ENCODE measurements at regions not wholly inside any gene's neighbourhood (a gene's known extent, or its start where the extent isn't known, plus 50 kb on each side); places are given as distances from the start of the nearest gene placed in this dataset.

- DNase-seq (ENCODE audit: extremely low spot score) = no peak
- ChIA-PET POLR2A (no interaction called here), CTCF (no interaction called here)
- no peak for TF ChIP-seq ZNF384 (IDR thresholded peaks at IDR 0.05)
- no peak for TF ChIP-seq NFRKB (IDR thresholded peaks at IDR 0.05)
- no peak for TF ChIP-seq ARNT (IDR thresholded peaks at IDR 0.05)
- no peak for TF ChIP-seq FOXM1 (IDR thresholded peaks at IDR 0.05; ENCODE audit: borderline replicate concordance)
- TF ChIP-seq TARDBP (IDR thresholded peaks at IDR 0.05) = no peak
- TF ChIP-seq FOXA1 (IDR thresholded peaks at IDR 0.05) = no peak
- no peak for TF ChIP-seq SUZ12 (IDR thresholded peaks at IDR 0.05)
- no peak for TF ChIP-seq PKNOX1 (IDR thresholded peaks at IDR 0.05)
- no peak for TF ChIP-seq SP1 (IDR thresholded peaks at IDR 0.05)
- no peak for TF ChIP-seq LEF1 (IDR thresholded peaks at IDR 0.05; ENCODE audit: borderline replicate concordance)
- TF ChIP-seq HDGF (IDR thresholded peaks at IDR 0.05; ENCODE audit: borderline replicate concordance) = no peak
- no peak for TF ChIP-seq FOXK2 (IDR thresholded peaks at IDR 0.05)
- TF ChIP-seq L3MBTL2 (conservative IDR thresholded peaks at IDR 0.05) = no peak
- TF ChIP-seq BHLHE40 (IDR thresholded peaks at IDR 0.05; ENCODE audit: borderline replicate concordance) = no peak
- no peak for TF ChIP-seq CTBP1 (IDR thresholded peaks at IDR 0.05; ENCODE audit: borderline replicate concordance)
- no peak for TF ChIP-seq ELF4 (IDR thresholded peaks at IDR 0.05)
These were observed 444.1 kb downstream of the SOCS6 start for GRCh38 chr18:70732916-70733315.

DNA sequence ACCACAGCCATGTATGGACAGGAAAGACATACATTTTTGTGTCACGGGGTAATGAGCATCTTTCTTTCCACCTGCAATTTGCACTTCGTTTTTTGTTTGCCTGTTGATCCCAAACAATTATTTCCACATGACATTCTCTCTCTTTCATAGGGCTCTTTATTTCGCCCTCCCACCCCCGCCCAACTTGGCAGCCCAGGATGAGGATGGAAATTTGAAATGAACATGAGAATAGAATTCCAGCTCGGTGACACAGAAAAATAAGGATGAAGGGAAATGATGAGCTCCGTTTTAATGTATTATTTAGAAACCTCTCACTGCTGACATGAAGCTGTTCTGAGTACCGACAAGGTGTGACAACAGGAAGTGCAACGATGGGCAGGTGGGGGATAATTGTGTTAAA lies 443.3 kb downstream of the SOCS6 start:
- TF ChIP-seq SUZ12 (IDR thresholded peaks at IDR 0.05) (no peak), BHLHE40 (IDR thresholded peaks at IDR 0.05; ENCODE audit: borderline replicate concordance) (no peak), TARDBP (IDR thresholded peaks at IDR 0.05) (no peak), FOXM1 (IDR thresholded peaks at IDR 0.05; ENCODE audit: borderline replicate concordance) (no peak), FOXK2 (IDR thresholded peaks at IDR 0.05) (no peak), NFRKB (IDR thresholded peaks at IDR 0.05) (no peak), PKNOX1 (IDR thresholded peaks at IDR 0.05) (no peak), SP1 (IDR thresholded peaks at IDR 0.05) (no peak), LEF1 (IDR thresholded peaks at IDR 0.05; ENCODE audit: borderline replicate concordance) (no peak), ZNF384 (IDR thresholded peaks at IDR 0.05) (no peak), ARNT (IDR thresholded peaks at IDR 0.05) (no peak), FOXA1 (IDR thresholded peaks at IDR 0.05) (no peak), CTBP1 (IDR thresholded peaks at IDR 0.05; ENCODE audit: borderline replicate concordance) (no peak), L3MBTL2 (conservative IDR thresholded peaks at IDR 0.05) (no peak), HDGF (IDR thresholded peaks at IDR 0.05; ENCODE audit: borderline replicate concordance) (no peak), ELF4 (IDR thresholded peaks at IDR 0.05) (no peak)

GRCh38 chr18:70720607-70721006 lies 431.8 kb downstream of the SOCS6 start:
- POLR2A ChIA-PET = no interaction called here

More for the DNA sequence above, 443.3 kb downstream of the SOCS6 start:
- POLR2A ChIA-PET = no interaction called here
- no peak for DNase-seq (ENCODE audit: extremely low spot score)
- CTCF ChIA-PET = no interaction called here

DNA sequence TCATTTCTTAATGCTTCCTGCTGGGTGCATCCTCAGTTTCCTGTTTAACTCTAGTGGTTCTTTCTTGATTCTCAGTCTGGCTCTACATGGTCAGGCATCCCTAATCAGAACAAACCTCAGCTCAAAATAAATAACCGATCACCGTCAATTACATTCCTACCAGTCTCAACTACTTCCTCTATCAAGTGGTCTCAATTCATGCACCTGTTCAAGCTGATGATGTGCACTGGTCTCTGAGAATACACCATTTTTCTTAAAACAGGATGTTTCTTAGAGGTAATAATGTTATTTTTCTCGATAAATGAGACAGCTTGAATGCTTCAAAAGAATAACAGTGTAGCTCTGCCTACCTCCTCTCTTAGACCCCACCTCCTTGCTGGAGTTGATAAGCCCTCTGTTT lies 420.9 kb downstream of the SOCS6 start:
- CTCF ChIA-PET = no interaction called here
- TF ChIP-seq FOXK2 (IDR thresholded peaks at IDR 0.05) (no peak), ELF4 (IDR thresholded peaks at IDR 0.05) (no peak), ARNT (IDR thresholded peaks at IDR 0.05) (no peak), CTBP1 (IDR thresholded peaks at IDR 0.05; ENCODE audit: borderline replicate concordance) (no peak)
- POLR2A ChIA-PET = no interaction called here
- no peak for DNase-seq (ENCODE audit: extremely low spot score)

More at GRCh38 chr18:70720607-70721006, 431.8 kb downstream of the SOCS6 start:
- CTCF ChIA-PET = no interaction called here
- no peak for DNase-seq (ENCODE audit: extremely low spot score)
- TF ChIP-seq BHLHE40 (IDR thresholded peaks at IDR 0.05; ENCODE audit: borderline replicate concordance) (no peak), FOXA1 (IDR thresholded peaks at IDR 0.05) (no peak), HDGF (IDR thresholded peaks at IDR 0.05; ENCODE audit: borderline replicate concordance) (no peak), PKNOX1 (IDR thresholded peaks at IDR 0.05) (no peak), NFRKB (IDR thresholded peaks at IDR 0.05) (no peak), FOXK2 (IDR thresholded peaks at IDR 0.05) (no peak), ZNF384 (IDR thresholded peaks at IDR 0.05) (no peak)

GRCh38 chr18:70709144-70709543 lies 420.3 kb downstream of the SOCS6 start:
- CTCF ChIA-PET = no interaction called here
- POLR2A ChIA-PET = no interaction called here
- DNase-seq (ENCODE audit: extremely low spot score) = no peak
- no peak for TF ChIP-seq ZNF384 (IDR thresholded peaks at IDR 0.05)
- TF ChIP-seq ARNT (IDR thresholded peaks at IDR 0.05) = no peak
- no peak for TF ChIP-seq CTBP1 (IDR thresholded peaks at IDR 0.05; ENCODE audit: borderline replicate concordance)
- no peak for TF ChIP-seq SP1 (IDR thresholded peaks at IDR 0.05)
- TF ChIP-seq NFRKB (IDR thresholded peaks at IDR 0.05) = no peak
- TF ChIP-seq LEF1 (IDR thresholded peaks at IDR 0.05; ENCODE audit: borderline replicate concordance) = no peak
- TF ChIP-seq FOXK2 (IDR thresholded peaks at IDR 0.05) = no peak
- no peak for TF ChIP-seq PKNOX1 (IDR thresholded peaks at IDR 0.05)
- TF ChIP-seq ELF4 (IDR thresholded peaks at IDR 0.05) = no peak
- no peak for TF ChIP-seq HDGF (IDR thresholded peaks at IDR 0.05; ENCODE audit: borderline replicate concordance)
- TF ChIP-seq SUZ12 (IDR thresholded peaks at IDR 0.05) = no peak
- no peak for TF ChIP-seq BHLHE40 (IDR thresholded peaks at IDR 0.05; ENCODE audit: borderline replicate concordance)
- no peak for TF ChIP-seq FOXA1 (IDR thresholded peaks at IDR 0.05)

DNA sequence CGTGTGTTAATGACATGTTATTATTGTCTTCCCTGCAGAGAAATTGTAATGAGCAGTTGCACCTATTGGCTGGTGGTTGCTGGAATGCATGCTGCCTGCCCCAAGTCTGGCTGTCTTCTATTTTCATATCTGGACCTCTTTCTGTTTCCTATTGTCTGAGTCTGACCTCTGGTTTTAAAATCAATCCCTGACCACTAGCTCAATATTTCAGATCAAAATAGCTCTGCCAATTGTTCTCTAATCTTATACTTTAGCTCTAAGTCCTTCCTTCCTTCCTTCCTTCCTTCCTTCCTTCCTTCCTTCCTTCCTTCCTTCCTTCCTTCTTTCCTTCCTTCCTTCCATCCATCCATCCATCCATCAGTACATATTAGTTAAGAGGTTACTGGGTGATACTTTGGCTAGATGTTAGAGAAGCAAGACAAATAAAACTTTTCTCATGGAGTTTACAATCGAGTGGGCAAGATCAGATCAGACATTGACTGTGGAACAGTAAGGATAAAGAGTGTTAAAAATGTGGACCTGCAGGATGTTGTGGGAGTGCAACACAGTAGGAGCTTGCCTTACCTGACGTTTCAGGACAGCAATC lies 417.1 kb downstream of the SOCS6 start:
- TF ChIP-seq SP1 (IDR thresholded peaks at IDR 0.05) (no peak), ZNF384 (IDR thresholded peaks at IDR 0.05) (no peak), ARNT (IDR thresholded peaks at IDR 0.05) (no peak), PKNOX1 (IDR thresholded peaks at IDR 0.05) (no peak), BHLHE40 (IDR thresholded peaks at IDR 0.05; ENCODE audit: borderline replicate concordance) (no peak), L3MBTL2 (conservative IDR thresholded peaks at IDR 0.05) (no peak), FOXA1 (IDR thresholded peaks at IDR 0.05) (no peak), TARDBP (IDR thresholded peaks at IDR 0.05) (no peak), FOXK2 (IDR thresholded peaks at IDR 0.05) (no peak), ELF4 (IDR thresholded peaks at IDR 0.05) (no peak), LEF1 (IDR thresholded peaks at IDR 0.05; ENCODE audit: borderline replicate concordance) (no peak), HDGF (IDR thresholded peaks at IDR 0.05; ENCODE audit: borderline replicate concordance) (no peak), NFRKB (IDR thresholded peaks at IDR 0.05) (no peak), SUZ12 (IDR thresholded peaks at IDR 0.05) (no peak), CTBP1 (IDR thresholded peaks at IDR 0.05; ENCODE audit: borderline replicate concordance) (no peak), FOXM1 (IDR thresholded peaks at IDR 0.05; ENCODE audit: borderline replicate concordance) (no peak)
- DNase-seq (ENCODE audit: extremely low spot score) = no peak
- ChIA-PET POLR2A (no interaction called here), CTCF (no interaction called here)
